ENCODE measurements at regions not wholly inside any gene's neighbourhood (a gene's known extent, or its start where the extent isn't known, plus 50 kb on each side); places are given as distances from the start of the nearest gene placed in this dataset.
A peak's percentile ranks its signal among the peaks of the same experiment; 100 is the strongest.

- H2AFZ ChIP-seq (ENCODE audit: low read length), result no peak overlapping the region
- H3K4me2 ChIP-seq (ENCODE audit: insufficient read depth in 1 of 2, low read depth in 2 of 2, low read length in 2 of 2), result no peak overlapping the region
- H3K23ac ChIP-seq (ENCODE audit: insufficient read length), result no peak overlapping the region
These were observed 528.6 kb upstream of the CDH2 start for GRCh38 chr18:28705482-28705881.

More at GRCh38 chr18:28705482-28705881, 528.6 kb upstream of the CDH2 start:
- Histone ChIP-seq H4K5ac (ENCODE audit: insufficient read length, low read depth, low read length) (no peak overlapping the region), H3K9me3 (ENCODE audit: insufficient read depth in 2 of 2, low read depth in 1 of 2, low read length in 1 of 2) (no peaks in the 10 kb centered on the region), H3K27ac (ENCODE audit: low read depth, low read length) (no peak overlapping the region), H3K23me2 (ENCODE audit: low read depth, low read length) (no peaks in the 10 kb centered on the region; the same call in 1 of the 2 replicates), H2BK5ac (ENCODE audit: low read depth, low read length) (no peak overlapping the region), H3K14ac (ENCODE audit: insufficient read length) (no peak overlapping the region), H3K4ac (replicated peaks; ENCODE audit: insufficient read length, low read depth, low read length) (no peak overlapping the region), H3K36me3 (ENCODE audit: control insufficient read depth in 2 of 4, insufficient read depth in 4 of 4, low read length in 3 of 4) (no peaks in the 10 kb centered on the region), H3K27me3 (replicated peaks in 1 of 4; ENCODE audit: control insufficient read depth in 3 of 4, extremely low read depth in 1 of 4, insufficient read depth in 3 of 4, low read length in 3 of 4) (no peaks in the 10 kb centered on the region), H3K79me1 (ENCODE audit: low read depth, low read length) (no peaks in the 10 kb centered on the region), H2AK5ac (ENCODE audit: low read depth, low read length) (no peak overlapping the region), H4K8ac (ENCODE audit: extremely low read depth, insufficient read depth, low read length) (no peak overlapping the region), H3K56ac (replicated peaks; ENCODE audit: insufficient read length, low read depth, low read length) (no peak overlapping the region), H2BK20ac (ENCODE audit: low read length) (no peak overlapping the region), H3K4me3 (ENCODE audit: extremely low read depth in 1 of 4, insufficient read depth in 2 of 4, low read depth in 3 of 4, low read length in 4 of 4) (no peak overlapping the region), H2BK15ac (ENCODE audit: low read length) (no peak overlapping the region), H3K4me1 (replicated peaks in 1 of 4; ENCODE audit: control insufficient read depth in 3 of 4, insufficient read depth in 4 of 4, low read length in 3 of 4) (peaks cover 0 to 5% (median 2%) of the 10 kb centered on the region in 4 experiments; a peak in 2 of 7 replicates), H2BK12ac (ENCODE audit: low read depth, low read length) (no peak overlapping the region), H3K79me2 (ENCODE audit: control insufficient read depth in 1 of 2, insufficient read depth in 2 of 2, low read length in 2 of 2) (no peaks in the 10 kb centered on the region), H4K91ac (replicated peaks; ENCODE audit: insufficient read length, low read length) (no peak overlapping the region), H3K18ac (ENCODE audit: extremely low read depth, low read length) (0 out of 2 replicates have a peak overlapping the region, but pooled peaks have one; percentile 34), H2BK120ac (replicated peaks; ENCODE audit: low read depth, low read length) (no peak overlapping the region), H3K9ac (replicated peaks in 1 of 4; ENCODE audit: extremely low read depth in 1 of 4, low read depth in 3 of 4, low read length in 3 of 4) (no peak overlapping the region), H4K20me1 (replicated peaks in 1 of 2; ENCODE audit: control insufficient read depth in 1 of 2, insufficient read depth in 2 of 2, low read length in 2 of 2) (no peaks in the 10 kb centered on the region)
- ChIA-PET POLR2A (ENCODE audit: partially characterized antibody) (interaction anchor here (0.6 kb wide), 1 partner anchor 858 kb away, joined by 3 read pairs; no protein-coding TSS in a partner anchor), CTCF (ENCODE audit: partially characterized antibody) (interaction anchor here (1.3 kb wide), 1 partner anchor 14 kb away, joined by 3 read pairs; no protein-coding TSS in a partner anchor)
- WGBS, 2 experiments (ENCODE audit: extremely low coverage in 1 of 2, insufficient coverage in 1 of 2, insufficient read length in 1 of 2, insufficient replicate concordance in 2 of 2, low coverage in 1 of 2, low lambda C conversion rate in 2 of 2, missing lambda C conversion rate in 1 of 2), result 81% methylated on average over 1 of the region's 1 CpG; no CpG with 5 or more reads in 1 of the 2 experiments
- DNase-seq (ENCODE audit: low read depth in 1 of 2, low spot score in 2 of 2), result no peak
- no peak for TF ChIP-seq NRF1 (IDR thresholded peaks at IDR 0.05; ENCODE audit: low read depth, low read length)
- TF ChIP-seq TBP (IDR thresholded peaks at IDR 0.05; ENCODE audit: low read depth, low read length), result no peak
- no peak for TF ChIP-seq ATF3 (IDR thresholded peaks at IDR 0.05; ENCODE audit: insufficient read depth, low read depth, low read length)
- FAIRE-seq, result no peak
